Transverse colon (tissue), 4 donors: ENCODE measurements at regions not wholly inside any gene's neighbourhood (a gene's known extent, or its start where the extent isn't known, plus 50 kb on each side); places are given as distances from the start of the nearest gene placed in this dataset.

Experiments used
- DNase-seq: peaks from one replicate; pipeline ENCODE4 v3.0.0-alpha.2; 2019
- H3K27ac ChIP-seq, 4 donors: fragments of 200-600 bp; sonication (generic); 2 replicates each; pipeline ENCODE4 v1.5.1; 2016 to 2018; ENCODE audit warnings: inconsistent platforms in 4 of 4
- H3K27me3 ChIP-seq: fragments of 200-600 bp; sonication (generic); 2 replicates; pipeline ENCODE4 v1.5.1; 2017; ENCODE audit warnings: inconsistent platforms
- H3K36me3 ChIP-seq, 4 donors: fragments of 200-600 bp; sonication (generic); 2 replicates each; pipeline ENCODE4 v1.5.1; 2017 to 2019; ENCODE audit warnings: inconsistent platforms in 4 of 4
- H3K4me1 ChIP-seq, 4 donors: fragments of 200-600 bp; sonication (generic); 2 replicates each; pipeline ENCODE4 v1.5.1; 2017 to 2020; ENCODE audit warnings: inconsistent platforms in 4 of 4
- H3K4me3 ChIP-seq, 4 donors: fragments of 200-600 bp; sonication (generic); 1 replicate in 1 of 4; 2 replicates in 3 of 4; pipeline versions ENCODE4 v1.5.1 to v1.6.1; 2017 to 2019; ENCODE audit warnings: inconsistent platforms in 4 of 4
- H3K9me3 ChIP-seq, 2 donors: fragments of 200-600 bp; sonication (generic); 2 replicates each; pipeline ENCODE4 v1.5.1; 2017 to 2019; ENCODE audit warnings: inconsistent platforms in 2 of 2
- EP300 ChIP-seq: sonication (generic); formaldehyde crosslinking; IDR thresholded peaks from one replicate; pipeline ENCODE4 v1.6.1; 2017; ENCODE audit warnings: antibody characterized with exemption, low read depth
- POLR2A ChIP-seq: fragments of 450-650 bp; IDR thresholded peaks from one replicate; pipeline ENCODE4 v1.6.1; 2016; ENCODE audit warnings: antibody characterized with exemption, mild to moderate bottlenecking, moderate library complexity
- POLR2AphosphoS5 ChIP-seq, 3 donors: sonication (generic); formaldehyde crosslinking; IDR thresholded peaks; one replicate each; pipeline ENCODE4 v1.6.1; 2016; ENCODE audit warnings: antibody characterized with exemption in 3 of 3
- WGBS, 2 donors: methylation state at CpG; one replicate each; pipeline ENCODE4 v1.1.5; 2018; ENCODE audit warnings: low coverage in 1 of 2; 5-methylcytosine and 5-hydroxymethylcytosine counted together
- in situ Hi-C, 4 donors: fragments of 200-750 bp; cut with MboI; loops; one replicate each; pipeline versions ENCODE4 v1.15.0 to v1.15.1; 2017; ENCODE audit warnings: low sequenced_read_pairs in 3 of 4, low pct_ligation_motif_present in 1 of 4, low pct_unique_long_range_greater_than_20kb in 1 of 4
- intact Hi-C: fragments of 100-400 bp; cut with DNase I; formaldehyde crosslinking; loops from one replicate; pipeline ENCODE4 v1.15.1; 2023; ENCODE audit warnings: low total_unique reads
- TF ChIP-seq, protein P1 (sequence below), 5 experiments: fragments of 200-600 bp in 3 of 5; fragments of 450-650 bp in 2 of 5; sonication (generic) in 3 of 5; IDR thresholded peaks; 1 replicate in 2 of 5; 2 replicates in 3 of 5; pipeline ENCODE4 v1.5.1; 2016 to 2017; ENCODE audit warnings: antibody characterized with exemption in 5 of 5, inconsistent platforms in 3 of 5, mild to moderate bottlenecking in 2 of 5, moderate library complexity in 1 of 5

DNA sequence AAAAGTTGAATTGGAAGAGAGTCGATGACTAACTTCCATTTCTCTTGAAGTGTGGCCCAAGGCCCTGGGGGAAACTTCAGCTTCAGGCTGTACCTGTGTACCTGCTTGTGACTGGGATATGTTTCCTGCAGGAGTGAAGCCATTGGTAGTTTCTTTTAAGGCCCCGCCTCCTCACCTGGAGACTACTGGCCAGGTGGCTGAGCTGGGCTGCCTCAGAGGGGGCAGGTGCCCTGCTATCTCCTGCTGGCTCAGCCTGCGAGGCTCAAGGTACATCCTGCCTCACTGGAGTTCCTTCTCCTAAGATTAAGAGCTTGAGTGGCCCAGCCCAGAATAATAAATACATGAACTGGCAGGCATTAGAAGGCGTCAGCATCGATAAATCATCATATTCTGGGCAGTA, 121.6 kb upstream of the ROPN1 start:
- no peak overlapping the region for H3K27ac ChIP-seq
- no peaks in the 10 kb centered on the region for H3K27me3 ChIP-seq
- no peak overlapping the region for H3K4me3 ChIP-seq
- intact Hi-C loops (no loop called here), in situ Hi-C loops (no loop called here)
- H3K4me1 ChIP-seq: no peaks in the 10 kb centered on the region
- no peak for DNase-seq
- no peaks in the 10 kb centered on the region for H3K9me3 ChIP-seq
- H3K36me3 ChIP-seq: no peaks in the 10 kb centered on the region
- TF ChIP-seq, protein P1, sequence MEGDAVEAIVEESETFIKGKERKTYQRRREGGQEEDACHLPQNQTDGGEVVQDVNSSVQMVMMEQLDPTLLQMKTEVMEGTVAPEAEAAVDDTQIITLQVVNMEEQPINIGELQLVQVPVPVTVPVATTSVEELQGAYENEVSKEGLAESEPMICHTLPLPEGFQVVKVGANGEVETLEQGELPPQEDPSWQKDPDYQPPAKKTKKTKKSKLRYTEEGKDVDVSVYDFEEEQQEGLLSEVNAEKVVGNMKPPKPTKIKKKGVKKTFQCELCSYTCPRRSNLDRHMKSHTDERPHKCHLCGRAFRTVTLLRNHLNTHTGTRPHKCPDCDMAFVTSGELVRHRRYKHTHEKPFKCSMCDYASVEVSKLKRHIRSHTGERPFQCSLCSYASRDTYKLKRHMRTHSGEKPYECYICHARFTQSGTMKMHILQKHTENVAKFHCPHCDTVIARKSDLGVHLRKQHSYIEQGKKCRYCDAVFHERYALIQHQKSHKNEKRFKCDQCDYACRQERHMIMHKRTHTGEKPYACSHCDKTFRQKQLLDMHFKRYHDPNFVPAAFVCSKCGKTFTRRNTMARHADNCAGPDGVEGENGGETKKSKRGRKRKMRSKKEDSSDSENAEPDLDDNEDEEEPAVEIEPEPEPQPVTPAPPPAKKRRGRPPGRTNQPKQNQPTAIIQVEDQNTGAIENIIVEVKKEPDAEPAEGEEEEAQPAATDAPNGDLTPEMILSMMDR (IDR thresholded peaks at IDR 0.05): no peak
- TF ChIP-seq POLR2AphosphoS5 (IDR thresholded peaks at IDR 0.05): no peak
- no peak for TF ChIP-seq EP300
- TF ChIP-seq POLR2A: no peak
- 98% methylated on average over 5 of the region's 5 CpGs; no CpG with 5 or more reads in 1 of the 2 donors for WGBS, 2 donors

DNA sequence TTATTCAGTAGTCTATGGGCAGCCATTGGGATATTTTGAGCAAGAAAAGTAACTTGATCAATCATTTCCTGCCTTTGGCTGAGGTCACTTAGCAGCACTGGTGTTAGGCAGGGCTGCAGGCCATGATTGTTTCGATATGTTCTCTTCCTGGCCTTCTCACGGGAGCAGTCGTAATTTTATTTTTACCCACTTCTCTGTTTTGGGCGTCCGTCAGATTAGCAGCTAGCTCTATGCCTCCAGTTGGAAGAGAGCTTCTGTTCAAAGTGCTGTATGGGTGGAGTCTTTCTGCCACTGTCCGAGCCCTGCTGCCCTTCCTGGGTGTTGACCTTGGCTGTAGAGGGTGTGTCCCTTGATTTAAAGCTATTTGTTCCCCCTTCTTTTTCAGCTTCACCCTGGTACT, 123.4 kb upstream of the ROPN1 start:
- Histone ChIP-seq H3K4me1 (no peaks in the 10 kb centered on the region), H3K4me3 (no peak overlapping the region), H3K9me3 (no peaks in the 10 kb centered on the region), H3K27me3 (no peaks in the 10 kb centered on the region), H3K27ac (no peak overlapping the region), H3K36me3 (no peaks in the 10 kb centered on the region)
- DNase-seq: no peak
- WGBS, 2 donors: 49 to 71% methylated on average over 6 of the region's 6 CpGs
- intact Hi-C loops (no loop called here), in situ Hi-C loops (no loop called here)
- TF ChIP-seq POLR2A (no peak), POLR2AphosphoS5 (IDR thresholded peaks at IDR 0.05) (no peak), EP300 (no peak)
- TF ChIP-seq, protein P1 (IDR thresholded peaks at IDR 0.05): no peak

DNA sequence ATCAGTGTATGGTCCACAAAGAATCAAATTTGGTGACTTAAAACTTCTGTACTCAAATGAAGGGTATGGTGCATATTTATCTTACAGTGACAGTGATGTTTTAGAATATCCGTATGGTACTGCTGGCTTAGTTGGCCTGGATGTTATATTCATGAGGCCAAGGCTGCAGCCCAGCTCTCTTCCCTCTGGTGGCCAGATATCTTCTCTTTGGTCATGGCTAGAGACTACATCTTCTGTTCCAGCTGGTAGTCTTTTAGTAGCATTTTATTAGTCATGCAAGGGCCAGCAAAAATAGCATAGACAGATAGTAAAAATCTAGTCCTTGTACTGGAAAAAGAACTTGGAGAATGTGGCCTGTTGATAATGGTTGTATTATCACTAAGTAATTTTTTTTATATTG, 124.0 kb upstream of the ROPN1 start:
- in situ Hi-C loops: no loop called here
- DNase-seq: no peak

DNA sequence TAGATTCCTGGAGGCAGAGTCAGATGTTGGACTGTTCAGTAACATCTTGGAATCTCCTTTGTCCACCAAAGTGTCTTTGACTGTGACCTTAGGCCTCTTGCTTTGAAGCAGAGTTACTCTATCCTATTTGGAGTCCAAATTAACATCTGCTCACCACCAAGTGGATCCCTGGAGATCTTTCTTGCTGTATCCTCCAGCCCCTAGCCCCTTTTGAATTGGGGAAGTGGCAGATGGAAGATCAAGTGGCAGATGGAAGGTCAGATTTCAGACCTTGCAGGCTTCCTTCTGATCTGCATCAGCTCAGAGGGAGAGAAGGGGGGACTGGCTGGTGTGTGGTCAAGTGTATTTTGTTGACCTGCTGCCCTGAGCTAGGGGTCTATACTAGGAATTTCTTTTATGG, 125.0 kb upstream of the ROPN1 start:
- no peak for DNase-seq
- Histone ChIP-seq H3K4me3 (no peak overlapping the region), H3K27me3 (no peaks in the 10 kb centered on the region), H3K9me3 (no peaks in the 10 kb centered on the region), H3K27ac (no peak overlapping the region), H3K36me3 (no peaks in the 10 kb centered on the region), H3K4me1 (no peaks in the 10 kb centered on the region)
- intact Hi-C loops (no loop called here), in situ Hi-C loops (no loop called here)
- TF ChIP-seq, protein P1 (IDR thresholded peaks at IDR 0.05): no peak
- TF ChIP-seq EP300 (no peak), POLR2AphosphoS5 (IDR thresholded peaks at IDR 0.05) (no peak), POLR2A (no peak)

More for the DNA sequence above, 124.0 kb upstream of the ROPN1 start:
- H3K4me1 ChIP-seq: no peaks in the 10 kb centered on the region
- intact Hi-C loops: no loop called here
- no peaks in the 10 kb centered on the region for H3K36me3 ChIP-seq
- no peak for TF ChIP-seq EP300
- TF ChIP-seq, protein P1 (IDR thresholded peaks at IDR 0.05): no peak
- TF ChIP-seq POLR2A: no peak
- no peak for TF ChIP-seq POLR2AphosphoS5 (IDR thresholded peaks at IDR 0.05)
- no peaks in the 10 kb centered on the region for H3K27me3 ChIP-seq
- H3K4me3 ChIP-seq: no peak overlapping the region
- H3K27ac ChIP-seq: no peak overlapping the region
- no peaks in the 10 kb centered on the region for H3K9me3 ChIP-seq
- WGBS, 2 donors: 78 to 79% methylated on average over 1 of the region's 1 CpG
